DOHH2 (cell line): ENCODE measurements at regions not wholly inside any gene's neighbourhood (a gene's known extent, or its start where the extent isn't known, plus 50 kb on each side); places are given as distances from the start of the nearest gene placed in this dataset.

ENCODE experiments used
- H3F3A ChIP-seq: fragments of 200-600 bp; sonication (generic), shearing (Covaris generic); 2 replicates; pipeline ENCODE4 v1.6.0; 2016; ENCODE audit warnings: antibody characterized with exemption, mild to moderate bottlenecking; ENCODE audit not compliant: control insufficient read depth, insufficient read depth
- H3K27ac ChIP-seq: fragments of 200-600 bp; sonication (generic); 2 replicates; pipeline ENCODE4 v1.5.1; 2014; ENCODE audit warnings: low read depth, mild to moderate bottlenecking, low read length, moderate library complexity
- H3K27me3 ChIP-seq: fragments of 200-600 bp; sonication (generic); 2 replicates; pipeline ENCODE4 v1.6.1; 2014; ENCODE audit warnings: mild to moderate bottlenecking, low read length, mixed read lengths; ENCODE audit not compliant: control insufficient read depth
- H3K36me3 ChIP-seq: fragments of 200-600 bp; sonication (generic); 2 replicates; pipeline ENCODE4 v1.6.1; 2014; ENCODE audit warnings: mild to moderate bottlenecking, low read length, moderate library complexity, mixed read lengths; ENCODE audit not compliant: control insufficient read depth
- H3K4me1 ChIP-seq: fragments of 200-600 bp; sonication (generic); 2 replicates; pipeline ENCODE4 v1.6.1; 2014; ENCODE audit warnings: mild to moderate bottlenecking, low read length, mixed read lengths; ENCODE audit not compliant: control insufficient read depth
- H3K4me2 ChIP-seq: fragments of 200-600 bp; sonication (generic); 2 replicates; pipeline ENCODE4 v1.6.0; 2014; ENCODE audit warnings: mild to moderate bottlenecking, low read length, moderate library complexity
- H3K4me3 ChIP-seq: fragments of 200-600 bp; sonication (generic); 2 replicates; pipeline ENCODE4 v1.5.1; 2014; ENCODE audit warnings: mild to moderate bottlenecking, low read length, mixed read lengths
- H3K79me2 ChIP-seq: fragments of 200-600 bp; sonication (generic); 2 replicates; pipeline ENCODE4 v1.6.1; 2014; ENCODE audit warnings: mild to moderate bottlenecking, low read length, mixed read lengths; ENCODE audit not compliant: control insufficient read depth
- H3K9me2 ChIP-seq: fragments of 200-600 bp; sonication (generic); replicated peaks from 2 replicates; pipeline ENCODE4 v1.6.1; 2014; ENCODE audit warnings: mild to moderate bottlenecking, low read length, mixed read lengths; ENCODE audit not compliant: control insufficient read depth
- H3K9me3 ChIP-seq: fragments of 200-600 bp; sonication (generic); 2 replicates; pipeline ENCODE4 v1.6.1; 2014; ENCODE audit warnings: antibody characterized with exemption, low read length, mixed read lengths; ENCODE audit not compliant: control insufficient read depth, insufficient read depth
- H4K20me1 ChIP-seq: fragments of 200-600 bp; sonication (generic); 2 replicates; pipeline ENCODE4 v1.6.0; 2014; ENCODE audit warnings: low read depth, mild to moderate bottlenecking, antibody characterized with exemption, low read length, moderate library complexity; ENCODE audit not compliant: control insufficient read depth, insufficient read depth
- CTCF ChIP-seq: fragments of 200-600 bp; sonication (generic); IDR thresholded peaks from one replicate; pipeline ENCODE4 v1.5.1; 2014; ENCODE audit warnings: antibody characterized with exemption, mild to moderate bottlenecking, low read depth, low read length; ENCODE audit not compliant: poor library complexity, severe bottlenecking
- EZH2phosphoT487 ChIP-seq: fragments of 200-600 bp; sonication (generic); IDR thresholded peaks from 2 replicates; pipeline ENCODE4 v1.6.1; 2017; ENCODE audit warnings: borderline replicate concordance, mild to moderate bottlenecking, antibody characterized with exemption, low read length, moderate library complexity, mixed read lengths

DNA sequence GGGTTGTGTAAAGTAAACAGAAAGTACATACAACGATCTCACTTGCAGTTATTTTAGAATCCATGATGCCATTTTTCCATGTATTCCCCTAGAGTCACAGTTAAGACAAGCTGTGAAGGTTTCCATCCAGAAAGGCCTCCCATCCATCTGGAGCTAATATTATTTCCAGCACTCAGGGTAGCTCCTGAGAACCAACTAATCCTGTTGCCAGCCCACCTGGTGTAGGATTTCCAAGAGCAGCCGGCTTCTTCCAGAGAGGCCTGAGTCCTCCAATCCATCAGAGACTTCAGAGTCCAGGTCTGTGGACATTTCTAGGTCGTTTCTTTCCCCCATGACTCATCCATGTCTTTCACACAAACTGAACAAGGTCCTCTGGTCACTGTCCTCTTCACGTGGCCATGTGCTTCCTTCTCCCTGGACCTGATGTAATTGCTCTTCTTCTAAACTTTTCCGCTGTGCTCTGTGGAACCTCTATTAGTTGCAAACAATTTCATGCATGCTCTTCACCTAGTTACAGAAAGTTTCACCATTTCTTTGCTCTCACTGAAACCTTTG is 270.3 kb upstream of the TMTC4 start:
- H3K79me2 ChIP-seq: no peaks in the 10 kb centered on the region
- no peak overlapping the region for H3K27ac ChIP-seq
- H3K4me3 ChIP-seq: no peak overlapping the region
- H3K9me2 ChIP-seq: no peaks in the 10 kb centered on the region
- H3K9me3 ChIP-seq: no peaks in the 10 kb centered on the region
- no peaks in the 10 kb centered on the region for H3K36me3 ChIP-seq
- TF ChIP-seq CTCF (no peak), EZH2phosphoT487 (no peak)
- no peaks in the 10 kb centered on the region for H3F3A ChIP-seq
- H3K4me2 ChIP-seq: no peak overlapping the region
- H3K27me3 ChIP-seq: no peaks in the 10 kb centered on the region
- no peaks in the 10 kb centered on the region for H3K4me1 ChIP-seq
- H4K20me1 ChIP-seq: no peaks in the 10 kb centered on the region

DNA sequence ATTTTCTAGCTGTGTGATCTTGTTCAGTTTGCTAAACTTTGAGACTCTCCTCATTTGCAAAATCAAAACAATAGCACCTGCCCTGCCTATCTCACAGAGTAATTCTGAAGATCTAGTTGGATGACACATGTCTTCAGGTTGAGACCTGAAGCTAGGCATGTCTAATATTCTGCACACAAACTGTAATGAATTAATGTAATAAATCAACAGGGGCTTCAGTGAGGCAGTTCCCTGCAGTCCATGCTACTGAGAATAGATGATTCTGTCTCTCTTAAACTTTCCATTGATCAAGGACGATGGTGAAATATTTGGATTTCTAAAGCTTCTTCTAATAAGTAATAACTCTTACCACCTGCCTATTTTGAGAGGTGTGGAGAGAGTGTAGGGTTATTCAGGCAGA is 268.1 kb upstream of the TMTC4 start:
- H3K36me3 ChIP-seq: no peaks in the 10 kb centered on the region
- no peak overlapping the region for H3K4me2 ChIP-seq
- H3K27ac ChIP-seq: no peak overlapping the region
- no peaks in the 10 kb centered on the region for H4K20me1 ChIP-seq
- no peaks in the 10 kb centered on the region for H3K9me3 ChIP-seq
- H3K4me1 ChIP-seq: no peaks in the 10 kb centered on the region
- no peak overlapping the region for H3K4me3 ChIP-seq
- no peaks in the 10 kb centered on the region for H3K79me2 ChIP-seq
- H3K9me2 ChIP-seq: no peaks in the 10 kb centered on the region
- H3K27me3 ChIP-seq: no peaks in the 10 kb centered on the region
- TF ChIP-seq CTCF (no peak), EZH2phosphoT487 (no peak)
- no peaks in the 10 kb centered on the region for H3F3A ChIP-seq

DNA sequence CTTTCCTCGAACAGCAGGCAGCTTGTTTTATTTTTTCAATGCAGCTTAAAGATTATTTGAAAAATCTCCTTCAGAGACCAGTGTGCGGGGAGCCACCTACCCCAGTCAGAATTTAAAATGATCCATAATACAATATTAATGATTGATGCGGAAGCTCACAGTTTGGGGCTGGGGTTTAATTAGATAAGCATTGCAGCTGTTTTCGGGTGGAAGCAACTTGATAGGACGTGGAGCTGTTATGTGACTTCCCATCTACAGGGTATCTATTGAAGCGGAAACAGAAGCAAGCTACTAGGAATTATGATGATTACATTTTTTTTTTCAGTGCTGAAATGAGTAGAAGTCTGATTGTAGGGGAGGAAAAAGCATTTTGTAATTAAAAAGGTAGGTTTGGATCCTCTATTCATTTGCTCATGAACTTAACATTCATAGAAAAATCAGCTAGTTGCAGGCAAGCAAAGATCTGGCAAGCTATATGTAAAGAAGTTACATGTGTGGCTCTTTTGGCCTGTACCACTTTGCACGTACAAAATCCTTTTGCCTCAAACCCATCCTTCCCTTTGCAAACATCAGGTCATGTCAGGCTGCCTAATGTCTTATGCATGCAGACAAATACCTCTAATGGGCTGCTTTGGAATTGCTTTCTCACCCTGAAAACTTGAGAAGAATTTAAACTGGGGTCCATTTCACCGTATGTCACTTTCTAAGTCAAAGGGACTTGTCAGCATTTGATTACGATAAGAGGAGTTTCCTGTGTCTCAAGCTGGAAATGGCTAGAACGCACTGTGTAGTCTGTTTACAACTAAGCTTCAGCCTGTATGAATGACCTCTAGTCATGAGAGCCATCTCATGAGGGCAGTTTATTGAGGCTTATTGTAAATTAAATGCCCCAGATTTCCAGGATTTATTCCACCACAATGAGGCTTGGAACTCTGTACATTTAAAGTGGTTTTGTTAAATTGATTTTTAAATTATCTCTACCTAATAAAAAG is 267.1 kb upstream of the TMTC4 start:
- H3K27ac ChIP-seq: no peak overlapping the region
- no peaks in the 10 kb centered on the region for H3K36me3 ChIP-seq
- no peak overlapping the region for H3K4me3 ChIP-seq
- no peak overlapping the region for H3K4me2 ChIP-seq
- no peak for TF ChIP-seq EZH2phosphoT487
- no peaks in the 10 kb centered on the region for H3K9me3 ChIP-seq
- no peaks in the 10 kb centered on the region for H4K20me1 ChIP-seq
- H3K27me3 ChIP-seq: no peaks in the 10 kb centered on the region
- H3F3A ChIP-seq: no peaks in the 10 kb centered on the region
- H3K79me2 ChIP-seq: no peaks in the 10 kb centered on the region
- H3K4me1 ChIP-seq: no peaks in the 10 kb centered on the region
- no peaks in the 10 kb centered on the region for H3K9me2 ChIP-seq

GRCh38 chr13:100940658-100941057 is 266.1 kb upstream of the TMTC4 start:
- H3K27me3 ChIP-seq: no peaks in the 10 kb centered on the region
- no peak overlapping the region for H3K4me3 ChIP-seq

More at GRCh38 chr13:100940658-100941057, 266.1 kb upstream of the TMTC4 start:
- no peaks in the 10 kb centered on the region for H4K20me1 ChIP-seq
- H3K4me2 ChIP-seq: no peak overlapping the region
- H3K4me1 ChIP-seq: no peaks in the 10 kb centered on the region
- no peaks in the 10 kb centered on the region for H3K79me2 ChIP-seq
- H3K36me3 ChIP-seq: no peaks in the 10 kb centered on the region
- no peak overlapping the region for H3K27ac ChIP-seq
- H3K9me2 ChIP-seq: no peaks in the 10 kb centered on the region
- no peaks in the 10 kb centered on the region for H3K9me3 ChIP-seq
- no peaks in the 10 kb centered on the region for H3F3A ChIP-seq
- TF ChIP-seq CTCF (no peak), EZH2phosphoT487 (no peak)
